ENCODE measurements at regions not wholly inside any gene's neighbourhood (a gene's known extent, or its start where the extent isn't known, plus 50 kb on each side); places are given as distances from the start of the nearest gene placed in this dataset.
A peak's percentile ranks its signal among the peaks of the same experiment; 100 is the strongest.

DNA sequence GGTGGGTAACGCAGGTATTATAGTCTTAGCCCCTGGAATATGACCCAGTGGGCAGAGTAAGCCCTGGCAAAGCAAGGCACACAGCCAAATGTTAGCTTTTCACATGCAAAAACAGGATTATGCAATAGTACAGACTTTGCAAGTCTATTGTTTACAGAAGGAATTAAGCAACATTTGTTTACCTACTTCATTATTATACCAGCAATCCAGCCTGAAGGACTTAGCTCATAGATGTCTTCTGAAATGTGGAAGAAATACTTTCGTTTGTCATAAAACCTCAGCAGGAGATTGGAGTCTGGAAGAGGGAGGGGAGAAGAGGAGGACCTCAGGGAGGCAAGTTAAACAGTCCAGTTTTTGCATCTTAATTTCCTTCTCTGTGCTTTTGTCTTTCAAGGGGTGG is 226.7 kb upstream of the CENPE start:
- TF ChIP-seq, protein P1, sequence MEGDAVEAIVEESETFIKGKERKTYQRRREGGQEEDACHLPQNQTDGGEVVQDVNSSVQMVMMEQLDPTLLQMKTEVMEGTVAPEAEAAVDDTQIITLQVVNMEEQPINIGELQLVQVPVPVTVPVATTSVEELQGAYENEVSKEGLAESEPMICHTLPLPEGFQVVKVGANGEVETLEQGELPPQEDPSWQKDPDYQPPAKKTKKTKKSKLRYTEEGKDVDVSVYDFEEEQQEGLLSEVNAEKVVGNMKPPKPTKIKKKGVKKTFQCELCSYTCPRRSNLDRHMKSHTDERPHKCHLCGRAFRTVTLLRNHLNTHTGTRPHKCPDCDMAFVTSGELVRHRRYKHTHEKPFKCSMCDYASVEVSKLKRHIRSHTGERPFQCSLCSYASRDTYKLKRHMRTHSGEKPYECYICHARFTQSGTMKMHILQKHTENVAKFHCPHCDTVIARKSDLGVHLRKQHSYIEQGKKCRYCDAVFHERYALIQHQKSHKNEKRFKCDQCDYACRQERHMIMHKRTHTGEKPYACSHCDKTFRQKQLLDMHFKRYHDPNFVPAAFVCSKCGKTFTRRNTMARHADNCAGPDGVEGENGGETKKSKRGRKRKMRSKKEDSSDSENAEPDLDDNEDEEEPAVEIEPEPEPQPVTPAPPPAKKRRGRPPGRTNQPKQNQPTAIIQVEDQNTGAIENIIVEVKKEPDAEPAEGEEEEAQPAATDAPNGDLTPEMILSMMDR (IDR thresholded peaks at IDR 0.05; ENCODE audit: low read depth, low read length, missing input control): no peak
- TF ChIP-seq, protein P2, sequence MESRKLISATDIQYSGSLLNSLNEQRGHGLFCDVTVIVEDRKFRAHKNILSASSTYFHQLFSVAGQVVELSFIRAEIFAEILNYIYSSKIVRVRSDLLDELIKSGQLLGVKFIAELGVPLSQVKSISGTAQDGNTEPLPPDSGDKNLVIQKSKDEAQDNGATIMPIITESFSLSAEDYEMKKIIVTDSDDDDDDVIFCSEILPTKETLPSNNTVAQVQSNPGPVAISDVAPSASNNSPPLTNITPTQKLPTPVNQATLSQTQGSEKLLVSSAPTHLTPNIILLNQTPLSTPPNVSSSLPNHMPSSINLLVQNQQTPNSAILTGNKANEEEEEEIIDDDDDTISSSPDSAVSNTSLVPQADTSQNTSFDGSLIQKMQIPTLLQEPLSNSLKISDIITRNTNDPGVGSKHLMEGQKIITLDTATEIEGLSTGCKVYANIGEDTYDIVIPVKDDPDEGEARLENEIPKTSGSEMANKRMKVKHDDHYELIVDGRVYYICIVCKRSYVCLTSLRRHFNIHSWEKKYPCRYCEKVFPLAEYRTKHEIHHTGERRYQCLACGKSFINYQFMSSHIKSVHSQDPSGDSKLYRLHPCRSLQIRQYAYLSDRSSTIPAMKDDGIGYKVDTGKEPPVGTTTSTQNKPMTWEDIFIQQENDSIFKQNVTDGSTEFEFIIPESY (IDR thresholded peaks at IDR 0.05): no peak
- TF ChIP-seq EGR1 (IDR thresholded peaks at IDR 0.05; ENCODE audit: low read depth in 2 of 2): no peak
- TF ChIP-seq GABPA (IDR thresholded peaks at IDR 0.05 in 1 of 2, conservative IDR thresholded peaks at IDR 0.05 in 1 of 2): no peak
- TF ChIP-seq RAD21 (IDR thresholded peaks at IDR 0.05): peak; percentile 26 to 33
- TF ChIP-seq, protein P3, sequence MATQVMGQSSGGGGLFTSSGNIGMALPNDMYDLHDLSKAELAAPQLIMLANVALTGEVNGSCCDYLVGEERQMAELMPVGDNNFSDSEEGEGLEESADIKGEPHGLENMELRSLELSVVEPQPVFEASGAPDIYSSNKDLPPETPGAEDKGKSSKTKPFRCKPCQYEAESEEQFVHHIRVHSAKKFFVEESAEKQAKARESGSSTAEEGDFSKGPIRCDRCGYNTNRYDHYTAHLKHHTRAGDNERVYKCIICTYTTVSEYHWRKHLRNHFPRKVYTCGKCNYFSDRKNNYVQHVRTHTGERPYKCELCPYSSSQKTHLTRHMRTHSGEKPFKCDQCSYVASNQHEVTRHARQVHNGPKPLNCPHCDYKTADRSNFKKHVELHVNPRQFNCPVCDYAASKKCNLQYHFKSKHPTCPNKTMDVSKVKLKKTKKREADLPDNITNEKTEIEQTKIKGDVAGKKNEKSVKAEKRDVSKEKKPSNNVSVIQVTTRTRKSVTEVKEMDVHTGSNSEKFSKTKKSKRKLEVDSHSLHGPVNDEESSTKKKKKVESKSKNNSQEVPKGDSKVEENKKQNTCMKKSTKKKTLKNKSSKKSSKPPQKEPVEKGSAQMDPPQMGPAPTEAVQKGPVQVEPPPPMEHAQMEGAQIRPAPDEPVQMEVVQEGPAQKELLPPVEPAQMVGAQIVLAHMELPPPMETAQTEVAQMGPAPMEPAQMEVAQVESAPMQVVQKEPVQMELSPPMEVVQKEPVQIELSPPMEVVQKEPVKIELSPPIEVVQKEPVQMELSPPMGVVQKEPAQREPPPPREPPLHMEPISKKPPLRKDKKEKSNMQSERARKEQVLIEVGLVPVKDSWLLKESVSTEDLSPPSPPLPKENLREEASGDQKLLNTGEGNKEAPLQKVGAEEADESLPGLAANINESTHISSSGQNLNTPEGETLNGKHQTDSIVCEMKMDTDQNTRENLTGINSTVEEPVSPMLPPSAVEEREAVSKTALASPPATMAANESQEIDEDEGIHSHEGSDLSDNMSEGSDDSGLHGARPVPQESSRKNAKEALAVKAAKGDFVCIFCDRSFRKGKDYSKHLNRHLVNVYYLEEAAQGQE (IDR thresholded peaks at IDR 0.05): peak; percentile 77
- peak; percentile 62 for TF ChIP-seq SP1 (IDR thresholded peaks at IDR 0.05)

Measured in liver (tissue), 3 donors.